HFFc6 (cell line): ENCODE measurements at regions not wholly inside any gene's neighbourhood (a gene's known extent, or its start where the extent isn't known, plus 50 kb on each side); places are given as distances from the start of the nearest gene placed in this dataset.

ENCODE experiments used
- DNase-seq: peaks from one replicate; pipeline ENCODE4 v3.0.0-alpha.2; 2018
- H3K27ac Mint-ChIP-seq: 2 replicates; pipeline ENCODE4 v1.8.0; 2020; ENCODE audit warnings: mild to moderate bottlenecking, mixed read lengths
- H3K27me3 Mint-ChIP-seq: 2 replicates; pipeline ENCODE4 v1.8.0; 2021; ENCODE audit warnings: mild to moderate bottlenecking, moderate library complexity, mixed read lengths; ENCODE audit not compliant: insufficient read depth
- H3K36me3 Mint-ChIP-seq: 2 replicates; pipeline ENCODE4 v1.8.0; 2021; ENCODE audit warnings: low read depth, mixed read lengths
- H3K4me1 Mint-ChIP-seq: 2 replicates; pipeline ENCODE4 v1.8.0; 2020; ENCODE audit warnings: low read depth, mixed read lengths
- H3K4me3 Mint-ChIP-seq: 2 replicates; pipeline ENCODE4 v1.8.0; 2020; ENCODE audit warnings: mild to moderate bottlenecking, moderate library complexity, mixed read lengths
- H3K9me3 Mint-ChIP-seq: 2 replicates; pipeline ENCODE4 v1.8.0; 2020; ENCODE audit warnings: mild to moderate bottlenecking, mixed read lengths
- TF ChIP-seq, protein P1 (sequence below): fragments of 200-600 bp; sonication (generic); IDR thresholded peaks from 2 replicates; pipeline ENCODE4 v1.5.0; 2021; ENCODE audit warnings: antibody characterized with exemption, mild to moderate bottlenecking

DNA sequence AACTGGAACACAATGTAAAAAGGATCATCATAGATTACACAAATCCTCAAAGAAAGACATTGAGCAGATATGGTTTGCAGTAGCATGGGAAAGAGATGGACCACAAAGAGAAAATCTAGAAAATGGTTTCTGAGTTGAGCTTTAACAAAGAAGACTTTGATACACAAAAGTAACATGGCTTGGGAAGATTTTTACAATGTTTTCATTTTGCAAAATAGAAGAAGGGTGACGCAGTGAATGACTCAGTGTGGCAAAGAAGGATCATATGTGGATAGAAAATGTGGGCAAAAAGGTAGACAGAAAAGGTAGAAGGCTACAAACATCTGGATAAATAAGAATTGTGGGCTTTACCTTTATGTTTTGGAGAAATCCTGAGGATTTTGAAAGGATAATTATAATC lies 1220.5 kb downstream of the PCDH17 start:
- no peak overlapping the region for H3K4me3 Mint-ChIP-seq
- no peaks in the 10 kb centered on the region; the same call in 1 of the 2 replicates for H3K27me3 Mint-ChIP-seq
- H3K9me3 Mint-ChIP-seq = peaks cover 28% of the 10 kb centered on the region
- TF ChIP-seq, protein P1, sequence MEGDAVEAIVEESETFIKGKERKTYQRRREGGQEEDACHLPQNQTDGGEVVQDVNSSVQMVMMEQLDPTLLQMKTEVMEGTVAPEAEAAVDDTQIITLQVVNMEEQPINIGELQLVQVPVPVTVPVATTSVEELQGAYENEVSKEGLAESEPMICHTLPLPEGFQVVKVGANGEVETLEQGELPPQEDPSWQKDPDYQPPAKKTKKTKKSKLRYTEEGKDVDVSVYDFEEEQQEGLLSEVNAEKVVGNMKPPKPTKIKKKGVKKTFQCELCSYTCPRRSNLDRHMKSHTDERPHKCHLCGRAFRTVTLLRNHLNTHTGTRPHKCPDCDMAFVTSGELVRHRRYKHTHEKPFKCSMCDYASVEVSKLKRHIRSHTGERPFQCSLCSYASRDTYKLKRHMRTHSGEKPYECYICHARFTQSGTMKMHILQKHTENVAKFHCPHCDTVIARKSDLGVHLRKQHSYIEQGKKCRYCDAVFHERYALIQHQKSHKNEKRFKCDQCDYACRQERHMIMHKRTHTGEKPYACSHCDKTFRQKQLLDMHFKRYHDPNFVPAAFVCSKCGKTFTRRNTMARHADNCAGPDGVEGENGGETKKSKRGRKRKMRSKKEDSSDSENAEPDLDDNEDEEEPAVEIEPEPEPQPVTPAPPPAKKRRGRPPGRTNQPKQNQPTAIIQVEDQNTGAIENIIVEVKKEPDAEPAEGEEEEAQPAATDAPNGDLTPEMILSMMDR = no peak
- DNase-seq = no peak
- no peaks in the 10 kb centered on the region for H3K4me1 Mint-ChIP-seq
- no peaks in the 10 kb centered on the region for H3K36me3 Mint-ChIP-seq
- no peak overlapping the region for H3K27ac Mint-ChIP-seq

DNA sequence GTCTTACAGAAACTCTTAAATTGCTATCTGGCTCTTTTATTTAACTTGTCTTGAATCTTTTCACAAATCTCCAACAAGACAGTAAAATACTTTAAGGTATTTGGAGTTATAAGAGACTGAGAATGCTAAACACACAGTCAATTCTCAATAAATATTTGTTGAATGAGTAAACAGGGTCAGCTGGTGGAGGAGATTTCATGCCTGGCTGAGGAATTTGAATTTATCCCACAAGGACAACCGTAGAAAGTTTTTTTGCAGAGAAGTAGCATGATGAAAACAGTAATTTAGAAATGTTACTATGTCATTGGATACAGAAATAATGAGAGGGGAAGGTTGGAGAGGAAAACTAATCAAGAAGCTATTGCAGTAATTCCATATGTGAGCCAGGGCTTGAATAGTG lies 1223.7 kb downstream of the PCDH17 start:
- H3K27me3 Mint-ChIP-seq = peaks cover 3% of the 10 kb centered on the region
- H3K4me1 Mint-ChIP-seq = no peaks in the 10 kb centered on the region
- H3K9me3 Mint-ChIP-seq = peaks cover 33% of the 10 kb centered on the region
- H3K27ac Mint-ChIP-seq = no peak overlapping the region
- TF ChIP-seq, protein P1 = no peak
- H3K36me3 Mint-ChIP-seq = no peaks in the 10 kb centered on the region; the same call in 1 of the 2 replicates
- DNase-seq = no peak
- H3K4me3 Mint-ChIP-seq = no peak overlapping the region

DNA sequence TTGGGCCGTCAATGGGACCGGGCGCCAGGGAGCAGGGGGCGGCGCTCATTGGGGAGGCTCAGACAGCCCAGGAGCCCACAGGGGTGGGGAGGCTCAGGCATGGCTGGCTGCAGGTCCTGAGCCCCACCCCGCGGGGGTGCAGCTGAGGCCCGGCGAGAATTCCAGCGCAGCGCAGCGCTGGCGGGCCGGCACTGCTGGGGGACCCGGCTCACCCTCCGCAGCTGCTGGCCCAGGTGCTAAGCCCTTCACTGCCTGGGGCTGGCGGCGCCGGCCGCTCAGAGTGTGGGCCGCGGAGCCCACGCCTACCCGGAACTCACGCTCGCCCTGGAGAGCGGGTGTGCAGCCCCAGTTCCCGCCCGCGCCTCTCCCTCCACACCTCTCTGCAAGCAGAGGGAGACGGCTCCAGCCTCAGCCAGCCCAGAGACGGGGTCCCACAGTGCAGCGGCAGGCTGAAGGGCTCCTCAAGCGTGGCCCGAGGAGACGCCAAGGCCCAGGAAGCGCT lies 1227.4 kb downstream of the PCDH17 start:
- H3K27ac Mint-ChIP-seq = no peak overlapping the region
- H3K9me3 Mint-ChIP-seq = peaks cover 23% of the 10 kb centered on the region
- no peaks in the 10 kb centered on the region for H3K4me1 Mint-ChIP-seq
- DNase-seq = no peak
- peaks cover 3% of the 10 kb centered on the region for H3K27me3 Mint-ChIP-seq
- H3K4me3 Mint-ChIP-seq = no peak overlapping the region
- H3K36me3 Mint-ChIP-seq = no peaks in the 10 kb centered on the region; the same call in 1 of the 2 replicates
- TF ChIP-seq, protein P1 = no peak

DNA sequence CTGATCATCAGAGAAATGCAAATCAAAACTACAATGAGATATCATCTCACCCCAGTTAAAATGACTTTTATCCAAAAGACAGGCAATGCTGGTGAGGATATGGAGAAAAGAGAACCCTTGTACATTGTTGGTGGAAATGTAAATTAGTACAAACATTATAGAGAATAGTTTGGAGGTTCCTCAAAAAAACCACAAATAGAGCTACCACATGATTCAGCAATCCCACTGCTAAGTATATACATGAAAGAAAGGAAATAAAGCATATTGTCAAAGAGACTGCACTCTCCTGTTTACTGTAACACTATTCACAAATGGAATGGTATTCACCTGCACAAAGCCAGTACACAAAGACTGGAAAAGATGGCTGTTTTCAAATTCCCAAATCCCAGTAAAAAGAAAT lies 1233.7 kb downstream of the PCDH17 start:
- no peak for DNase-seq
- TF ChIP-seq, protein P1 = no peak
- Mint-ChIP-seq H3K4me3 (no peak overlapping the region), H3K27me3 (no peaks in the 10 kb centered on the region; the same call in 1 of the 2 replicates), H3K4me1 (no peaks in the 10 kb centered on the region), H3K27ac (no peak overlapping the region), H3K36me3 (no peaks in the 10 kb centered on the region), H3K9me3 (peaks cover 36% of the 10 kb centered on the region)

DNA sequence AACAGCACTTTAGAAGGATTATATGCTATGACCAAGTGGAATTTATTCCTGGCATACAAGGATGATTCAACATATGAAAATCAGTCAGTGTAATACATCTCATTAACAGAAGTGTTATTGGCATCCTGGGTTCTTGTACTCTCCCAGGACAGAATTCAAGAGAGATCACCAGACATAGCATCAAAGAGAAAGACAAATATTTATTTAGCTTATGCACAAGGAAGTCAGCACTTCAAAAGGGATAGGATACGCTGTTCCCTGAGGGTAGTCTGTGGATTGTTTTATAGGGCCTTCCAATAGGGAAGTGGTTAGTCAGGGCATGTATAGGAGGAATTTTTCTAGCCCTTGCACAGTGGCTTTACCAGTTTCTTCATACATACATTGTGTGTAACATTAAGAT lies 1238.0 kb downstream of the PCDH17 start:
- no peaks in the 10 kb centered on the region for H3K4me1 Mint-ChIP-seq
- H3K27ac Mint-ChIP-seq = no peak overlapping the region
- TF ChIP-seq, protein P1 = no peak
- H3K9me3 Mint-ChIP-seq = peaks cover 44% of the 10 kb centered on the region
- H3K36me3 Mint-ChIP-seq = no peaks in the 10 kb centered on the region
- H3K27me3 Mint-ChIP-seq = no peaks in the 10 kb centered on the region; the same call in 1 of the 2 replicates
- no peak for DNase-seq
- no peak overlapping the region for H3K4me3 Mint-ChIP-seq

DNA sequence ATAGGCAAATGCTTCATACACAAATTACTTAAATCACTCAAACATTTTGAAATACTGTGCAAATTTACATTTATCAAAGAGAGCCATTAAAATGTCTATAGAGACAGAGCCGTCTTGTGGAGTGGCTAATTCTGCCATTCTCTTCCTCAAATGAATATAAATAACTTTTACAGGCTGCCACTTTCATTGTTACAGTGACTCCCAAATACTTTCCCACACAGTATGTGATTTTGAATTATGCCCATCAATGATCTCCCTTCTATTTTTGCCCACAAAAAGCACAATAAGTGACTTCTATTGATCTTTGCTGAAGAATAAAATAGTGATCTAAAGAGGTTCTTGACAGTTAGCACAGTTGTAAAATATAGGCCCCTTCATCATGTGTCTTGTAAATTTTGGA lies 1244.9 kb downstream of the PCDH17 start:
- Mint-ChIP-seq H3K27me3 (no peaks in the 10 kb centered on the region), H3K4me1 (no peaks in the 10 kb centered on the region), H3K4me3 (no peak overlapping the region), H3K36me3 (no peaks in the 10 kb centered on the region), H3K9me3 (peaks cover 34% of the 10 kb centered on the region), H3K27ac (no peak overlapping the region)
- DNase-seq = no peak
- TF ChIP-seq, protein P1 = no peak
